ENCODE measurements at regions not wholly inside any gene's neighbourhood (a gene's known extent, or its start where the extent isn't known, plus 50 kb on each side); places are given as distances from the start of the nearest gene placed in this dataset.
A peak's percentile ranks its signal among the peaks of the same experiment; 100 is the strongest.
"Not testable (repeated sequence)": the region's sequence is repeated elsewhere in the genome, so short reads cannot be mapped to it uniquely, and the experiment has no call there.

DNA sequence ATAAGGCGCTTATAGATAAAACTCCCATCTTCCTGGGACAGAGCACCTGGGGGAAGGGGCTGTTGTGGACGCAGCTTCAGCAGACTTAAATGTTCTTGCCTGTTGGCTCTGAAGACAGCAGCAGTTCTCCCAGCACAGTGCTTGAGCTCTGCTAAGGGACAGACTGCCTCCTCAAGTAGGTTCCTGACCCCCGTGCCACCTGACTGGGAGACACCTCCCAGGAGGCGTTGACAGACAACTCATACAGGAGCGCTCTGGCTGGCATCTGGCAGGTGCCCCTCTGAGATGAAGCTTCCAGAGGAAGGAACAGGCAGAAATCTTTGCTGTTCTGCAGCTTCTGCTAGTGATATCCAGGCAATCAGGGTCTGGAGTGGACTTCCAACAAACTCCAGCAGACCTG, 383.1 kb upstream of the EMCN start:
- DNase-seq: not testable (repeated sequence)

DNA sequence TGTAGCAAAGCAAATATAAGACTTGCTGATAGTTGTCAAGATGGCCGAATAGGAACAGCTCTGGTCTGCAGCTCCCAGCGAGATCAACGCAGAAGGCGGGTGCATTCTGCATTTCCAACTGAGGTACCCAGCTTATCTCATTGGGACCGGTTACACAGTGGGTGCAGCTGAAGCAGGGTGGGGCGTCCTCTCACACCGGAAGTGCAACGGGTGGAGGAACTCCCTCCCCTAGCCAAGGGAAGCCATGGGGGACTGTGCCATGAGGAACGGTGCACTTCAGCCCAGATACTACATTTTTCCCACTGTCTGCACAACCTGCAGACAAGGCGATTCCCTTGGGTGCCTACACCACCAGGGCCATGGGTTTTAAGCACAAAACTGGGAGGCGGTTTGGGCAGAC, 382.3 kb upstream of the EMCN start:
- DNase-seq: no peak

DNA sequence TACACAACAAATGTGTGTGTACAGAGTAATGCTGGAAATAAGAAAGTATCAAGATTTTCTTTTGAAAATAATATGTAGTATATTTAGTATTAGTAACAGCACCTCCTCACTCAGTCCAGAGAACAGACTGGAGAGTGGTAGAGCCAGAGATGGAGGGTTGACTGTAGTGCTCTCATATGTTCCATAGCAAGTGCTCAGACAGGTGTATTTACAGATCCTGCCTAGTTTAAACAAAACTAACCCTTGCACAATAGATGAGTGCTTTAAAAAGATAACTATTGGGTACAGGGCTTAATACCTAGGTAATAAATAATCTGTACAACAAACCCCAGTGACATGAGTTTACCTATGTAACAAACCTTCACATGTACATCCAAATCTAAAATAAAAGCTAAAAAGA, 381.0 kb upstream of the EMCN start:
- no peak for DNase-seq

DNA sequence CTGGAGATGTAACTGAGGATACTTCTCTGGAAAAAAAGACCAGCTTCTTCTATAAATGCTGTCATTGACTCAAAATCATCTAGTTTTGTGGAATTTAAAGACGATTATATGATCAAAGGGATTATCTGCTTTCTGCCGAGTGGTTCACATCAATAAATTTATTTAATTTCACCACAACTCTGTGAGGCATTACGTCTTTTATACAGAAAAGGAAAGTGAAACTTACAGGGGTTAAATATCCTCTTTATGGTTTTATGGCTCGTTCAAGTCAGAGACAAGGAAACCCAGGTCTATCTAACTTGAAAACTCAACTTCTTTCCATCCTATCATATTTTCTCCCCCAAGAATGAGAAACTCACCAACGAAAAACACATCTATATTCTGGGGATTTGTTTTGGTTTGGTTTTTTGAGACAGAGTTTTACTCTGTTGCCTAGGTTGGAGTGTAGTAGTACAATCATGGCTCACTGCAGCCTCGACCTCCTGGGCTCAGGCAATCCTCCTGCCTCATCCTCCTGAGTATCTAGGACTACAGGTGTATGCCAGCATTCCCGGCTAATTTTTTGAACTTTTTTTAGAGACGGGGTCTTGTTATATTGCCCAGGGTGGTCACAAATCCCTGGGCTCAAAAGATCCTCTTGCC, 377.9 kb upstream of the EMCN start:
- DNase-seq: no peak

DNA sequence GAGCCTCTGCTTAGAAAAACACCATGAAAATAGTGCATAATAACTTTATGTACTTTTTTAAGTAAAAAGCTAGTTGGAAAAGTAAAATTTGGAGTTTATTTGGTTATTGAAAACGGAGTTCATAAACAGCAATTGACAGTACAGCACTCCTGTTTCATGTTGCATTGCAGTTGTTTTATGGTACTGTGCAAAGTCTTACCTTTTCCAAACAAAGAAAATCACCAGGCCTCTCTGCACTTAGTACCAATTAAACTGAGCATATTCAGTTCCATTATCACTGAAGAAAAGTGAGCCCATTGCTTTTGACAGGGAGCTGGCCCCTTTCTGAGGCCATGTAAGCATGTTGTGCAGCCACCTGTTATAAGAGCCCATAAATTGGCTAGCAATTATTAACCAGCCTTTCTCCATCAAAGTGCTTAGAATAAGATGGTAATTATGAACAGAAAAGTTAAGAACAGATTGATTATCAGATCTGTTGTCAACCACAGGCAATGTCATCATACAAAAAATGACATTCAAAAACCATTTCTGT, 376.6 kb upstream of the EMCN start:
- no peak for DNase-seq

DNA sequence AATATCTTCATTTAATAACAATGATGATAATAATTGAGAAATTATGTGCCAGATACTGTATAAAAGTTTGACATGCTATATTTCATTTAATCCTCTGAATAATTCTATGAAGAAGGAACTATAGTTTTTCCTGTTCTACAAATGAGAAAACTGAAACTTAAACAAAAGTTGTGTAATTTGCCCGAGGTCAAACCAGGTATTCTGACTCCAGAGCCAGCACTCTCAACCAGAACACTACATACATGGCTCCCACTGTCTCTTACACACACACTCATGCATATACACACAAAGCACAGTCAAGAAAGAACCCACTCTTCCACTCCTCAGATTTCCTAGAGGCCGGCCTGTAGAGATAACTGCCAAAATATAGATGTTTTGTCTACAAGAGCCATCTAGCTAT, 374.0 kb upstream of the EMCN start:
- no peak for DNase-seq

DNA sequence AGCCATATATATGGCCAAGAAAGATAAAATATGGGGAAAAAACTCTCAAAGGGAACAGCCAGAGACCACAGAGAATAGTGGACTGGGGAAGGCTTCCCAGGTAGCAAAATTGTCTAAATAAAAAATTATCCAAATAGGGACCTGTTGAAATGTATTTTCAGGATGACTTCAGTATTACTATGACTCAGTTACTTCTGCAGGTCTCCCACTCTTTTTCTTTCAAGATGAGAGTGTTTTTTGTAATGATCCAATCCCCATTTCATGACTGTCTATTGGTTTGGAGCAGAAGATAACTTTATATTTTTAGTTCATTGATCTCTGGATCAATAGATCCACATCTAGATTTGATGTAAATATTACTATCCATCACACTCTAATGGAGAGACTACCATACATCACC, 372.1 kb upstream of the EMCN start:
- DNase-seq: no peak

DNA sequence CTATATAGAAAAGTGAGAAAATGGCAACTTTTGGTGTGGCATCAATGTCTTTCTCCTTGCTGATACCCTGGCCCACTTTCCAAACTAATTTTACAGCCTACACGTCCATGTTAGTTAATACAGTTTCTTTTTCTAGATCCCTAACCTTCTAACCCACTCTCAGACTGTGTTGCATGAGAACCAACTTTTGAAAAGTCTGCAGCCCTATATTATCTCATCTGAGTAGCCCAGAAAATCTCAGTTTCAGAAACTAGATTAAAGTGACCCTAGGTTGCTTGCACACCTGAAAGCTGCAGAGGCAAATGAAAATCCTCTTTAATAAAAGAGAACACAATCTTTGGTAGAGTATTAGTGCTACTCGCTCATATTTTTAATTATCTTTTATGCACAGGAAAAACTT, 371.6 kb upstream of the EMCN start:
- no peak for DNase-seq

DNA sequence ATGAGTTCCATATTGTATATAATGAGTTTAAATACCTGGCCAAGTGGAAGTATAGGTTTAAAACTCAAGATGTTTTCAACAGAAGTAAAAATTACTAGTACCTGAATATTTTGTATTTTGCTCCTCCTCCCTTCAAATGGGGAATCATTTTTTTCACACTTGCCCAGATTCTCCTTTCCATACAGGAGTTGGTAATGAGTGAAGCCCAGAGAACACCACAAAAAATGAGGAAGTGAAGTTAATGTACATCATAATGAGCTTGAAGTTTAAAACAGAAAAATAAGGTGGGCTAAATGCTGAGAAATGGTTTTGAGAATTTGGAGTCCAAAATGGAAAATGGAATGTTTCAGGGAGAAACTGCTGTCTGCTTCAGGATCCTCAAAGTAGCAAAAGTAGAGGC, 364.8 kb upstream of the EMCN start:
- no peak for DNase-seq

DNA sequence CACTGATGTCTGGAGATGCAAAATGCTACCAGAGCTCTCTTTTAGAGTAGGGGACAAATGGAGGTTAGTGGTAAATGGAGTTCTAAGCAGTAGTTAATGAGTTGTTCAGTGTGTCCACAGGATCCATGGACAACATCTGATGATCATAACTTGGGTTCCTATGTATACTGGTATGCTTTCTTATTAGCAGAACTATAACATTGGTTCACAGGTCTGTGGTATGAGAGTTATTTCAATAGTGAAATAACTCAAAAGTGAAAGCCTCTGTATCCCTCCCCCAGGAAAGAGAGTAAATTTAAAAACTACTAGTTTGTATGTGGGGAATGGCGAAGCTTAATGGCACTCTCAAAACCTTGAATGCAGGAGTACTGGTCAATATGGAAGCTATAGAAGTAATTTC, 363.5 kb upstream of the EMCN start:
- no peak for DNase-seq

DNA sequence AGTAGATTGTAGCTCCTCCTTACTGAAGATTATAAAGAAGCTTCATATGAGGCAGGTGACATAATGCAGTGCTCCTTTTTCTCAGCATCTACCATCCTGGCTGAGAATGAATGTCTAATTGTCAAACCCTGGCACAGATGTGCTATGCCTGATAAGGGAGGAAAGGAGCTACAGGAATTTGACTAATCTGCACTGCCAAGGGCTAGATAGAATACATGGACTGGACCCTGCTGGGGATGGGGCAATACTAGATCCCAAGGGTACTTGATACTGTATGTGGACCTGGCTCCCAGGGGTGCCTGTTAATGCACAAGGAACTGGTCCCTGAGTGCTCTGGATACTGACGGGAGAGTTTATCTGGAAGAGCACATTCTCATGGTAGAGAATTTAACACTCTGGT, 362.2 kb upstream of the EMCN start:
- no peak for DNase-seq

DNA sequence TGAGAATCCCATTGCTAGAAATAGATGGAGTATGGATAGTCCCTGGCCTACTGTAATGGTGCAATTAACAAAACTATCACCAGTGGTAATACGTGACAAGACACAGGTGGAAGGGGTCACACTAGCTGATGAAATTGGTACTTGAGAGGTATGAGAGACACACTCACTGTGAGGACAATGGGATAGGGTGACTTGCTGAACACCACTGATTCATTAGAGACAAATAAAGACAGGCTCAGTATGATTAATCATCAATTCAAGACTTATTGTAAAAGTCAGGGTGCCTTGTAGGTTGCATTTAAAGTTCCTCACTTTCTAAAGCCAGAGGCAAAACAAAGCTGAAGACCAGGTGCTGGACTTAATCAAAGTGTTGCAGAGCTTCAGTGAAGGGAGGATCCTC, 361.6 kb upstream of the EMCN start:
- DNase-seq: no peak

DNA sequence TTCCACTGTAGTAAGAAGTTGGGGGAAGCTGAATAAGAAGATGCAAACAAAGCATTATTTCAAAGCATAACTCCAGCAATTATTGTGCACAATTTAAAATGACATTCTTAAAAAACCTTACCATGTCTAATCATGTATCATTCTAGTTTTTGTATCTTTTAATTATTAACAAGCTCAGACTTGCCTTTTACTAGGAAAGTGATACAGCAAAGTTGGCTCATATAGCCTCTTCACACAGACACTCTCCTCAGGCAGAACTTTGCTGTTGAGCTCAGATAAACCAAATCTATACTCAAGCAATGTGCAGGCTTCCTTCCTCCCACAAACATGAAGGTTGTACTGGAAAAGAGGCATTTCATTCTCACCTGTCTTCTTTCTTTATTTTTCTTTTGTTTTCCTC, 358.7 kb upstream of the EMCN start:
- DNase-seq: no peak

DNA sequence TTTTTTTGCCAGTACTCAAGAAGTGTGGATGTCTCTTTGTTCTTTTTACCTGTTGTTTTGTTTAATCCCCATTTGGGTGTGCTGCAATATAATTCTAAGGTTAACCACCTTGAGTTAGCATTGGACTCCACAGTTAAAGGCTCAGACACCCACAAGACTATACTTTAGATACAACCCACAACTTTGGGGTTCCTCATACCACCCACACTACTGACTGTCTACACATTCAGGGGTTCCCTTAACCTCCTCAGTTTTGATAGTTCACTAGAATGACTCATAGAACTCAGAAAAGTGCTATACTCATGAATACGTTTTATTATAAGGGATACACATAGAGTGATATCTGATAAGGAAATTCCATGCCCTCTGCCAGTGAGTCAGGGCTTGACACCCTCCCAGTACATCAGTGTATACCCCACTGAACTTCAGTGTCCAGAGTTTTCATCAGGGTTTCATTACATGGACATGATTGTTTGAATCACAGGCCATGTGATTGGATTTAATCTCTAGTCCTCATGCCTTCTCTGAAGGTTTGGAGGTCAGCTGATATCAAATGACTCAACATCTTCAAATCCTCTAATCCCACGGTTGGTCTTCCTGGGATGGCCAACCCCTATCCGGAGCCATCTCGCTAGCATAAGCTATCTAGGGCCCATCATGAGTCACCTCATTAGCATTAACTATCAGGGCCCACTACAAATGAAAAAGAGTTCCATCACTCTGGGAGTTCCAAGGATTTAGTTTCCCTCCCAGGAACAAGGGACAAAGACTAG, 357.7 kb upstream of the EMCN start:
- no peak for DNase-seq

DNA sequence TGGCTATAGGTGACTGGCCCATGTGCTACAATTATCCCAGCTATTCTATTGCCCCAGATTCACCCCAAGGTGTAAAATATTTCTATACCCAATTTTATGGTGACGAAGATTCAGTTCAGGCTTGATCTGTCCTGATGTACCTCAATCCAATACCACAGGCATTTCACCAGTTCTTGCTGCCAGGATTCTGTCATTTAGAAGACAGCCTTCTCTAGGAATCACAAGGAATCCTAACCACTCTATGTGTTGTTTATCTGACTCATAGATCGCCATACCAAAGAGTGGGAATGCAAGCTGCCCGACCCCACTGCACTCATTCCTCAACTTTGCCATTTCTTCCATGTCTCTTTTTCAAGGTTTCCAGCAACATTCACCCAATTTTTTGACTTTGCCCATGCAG, 355.0 kb upstream of the EMCN start:
- DNase-seq: peak; percentile 15

DNA sequence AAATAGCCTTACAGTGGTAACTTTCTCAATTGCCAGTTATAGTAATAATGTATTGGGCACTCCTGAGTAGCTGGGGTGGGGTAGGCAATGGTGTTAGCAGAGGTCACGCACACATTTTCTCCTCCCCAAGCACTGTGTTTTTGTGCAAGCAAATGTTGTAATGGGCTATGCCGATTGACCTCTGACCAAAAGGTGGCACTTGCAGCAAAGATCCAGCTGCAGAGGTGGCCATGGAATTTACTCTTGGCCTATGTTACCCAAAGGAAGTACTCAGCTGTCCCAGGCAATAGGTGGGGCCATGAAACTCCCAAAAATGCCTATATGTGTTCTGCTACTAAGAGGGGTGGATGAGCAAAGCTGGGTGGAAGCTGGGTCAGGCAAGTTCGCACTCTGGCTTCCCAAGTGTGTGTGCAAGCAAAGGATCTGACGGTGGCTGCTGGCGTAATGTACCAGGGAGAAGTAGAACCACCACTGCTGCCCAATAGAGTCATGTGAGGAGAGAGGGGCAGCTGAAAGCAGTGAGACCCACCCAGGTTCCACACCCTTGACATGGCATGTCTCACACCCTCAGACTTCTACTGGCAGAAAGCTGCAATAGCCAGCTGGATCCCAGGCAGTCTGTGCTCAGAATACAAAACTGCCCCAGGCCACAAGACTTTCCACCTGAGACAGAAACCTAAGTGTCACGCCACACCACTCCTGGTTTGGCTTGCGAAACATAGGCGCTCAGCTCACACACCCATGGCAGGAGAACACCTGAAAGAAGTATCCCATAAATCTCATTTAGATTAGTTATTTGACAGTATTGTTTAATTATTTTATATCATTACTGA, 353.3 kb upstream of the EMCN start:
- no peak for DNase-seq

DNA sequence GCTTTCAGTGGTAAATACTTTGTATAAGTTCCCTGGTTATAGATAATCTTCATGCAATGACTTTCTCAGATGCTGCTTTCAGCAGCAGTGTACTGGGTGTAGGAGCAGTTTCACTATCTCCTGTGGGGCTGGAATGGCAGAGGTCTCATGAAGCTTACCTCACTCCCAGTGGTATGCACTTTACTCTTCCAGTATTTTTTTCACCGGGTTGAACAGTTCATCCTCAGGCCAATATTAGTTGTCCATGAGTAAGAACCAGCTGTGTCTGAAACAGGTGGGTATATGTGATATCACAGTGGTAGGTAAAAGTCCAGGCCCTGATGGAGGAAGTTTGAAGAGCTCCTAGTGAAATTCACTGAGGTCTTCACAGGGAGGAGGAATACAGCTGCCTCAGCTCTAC, 351.5 kb upstream of the EMCN start:
- DNase-seq: no peak

DNA sequence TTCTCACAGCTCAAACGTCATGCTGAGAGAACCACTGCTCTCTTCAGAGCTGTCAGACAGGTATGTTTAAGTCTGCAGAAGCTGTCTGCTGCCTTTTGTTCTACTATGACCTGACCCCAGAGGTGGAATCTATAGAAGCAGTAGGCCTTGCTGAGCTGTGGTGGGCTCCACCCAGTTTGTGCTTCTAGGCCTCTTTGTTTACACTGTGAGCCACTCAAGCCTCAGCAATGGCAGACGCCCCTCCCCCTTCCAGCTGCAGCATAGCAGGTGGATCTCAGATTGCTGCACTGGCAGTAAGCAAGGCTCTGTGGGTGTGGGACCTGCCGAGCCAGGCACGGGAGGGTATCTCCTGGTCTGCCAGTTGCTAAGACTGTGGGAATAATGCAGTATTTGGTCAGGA, 350.5 kb upstream of the EMCN start:
- DNase-seq: not testable (repeated sequence)

DNA sequence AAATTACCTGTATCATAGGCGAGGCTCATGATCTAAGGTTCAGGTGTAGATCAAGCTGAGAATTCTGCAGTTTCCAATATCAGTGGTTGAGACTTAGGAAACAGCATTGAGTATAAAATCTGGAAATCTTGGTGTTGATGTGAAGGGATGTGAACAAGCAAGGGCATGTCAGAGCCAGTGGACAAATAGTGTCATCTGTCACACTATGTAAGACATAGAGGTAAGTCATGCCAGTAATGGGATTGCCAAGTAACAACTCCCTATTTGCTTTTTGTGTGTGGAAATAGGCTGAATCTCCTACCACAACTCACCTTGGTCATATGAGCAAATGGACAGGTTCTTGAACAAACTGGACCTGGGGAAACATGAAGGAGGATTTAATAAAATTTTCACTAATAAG, 334.5 kb upstream of the EMCN start:
- DNase-seq: no peak

DNA sequence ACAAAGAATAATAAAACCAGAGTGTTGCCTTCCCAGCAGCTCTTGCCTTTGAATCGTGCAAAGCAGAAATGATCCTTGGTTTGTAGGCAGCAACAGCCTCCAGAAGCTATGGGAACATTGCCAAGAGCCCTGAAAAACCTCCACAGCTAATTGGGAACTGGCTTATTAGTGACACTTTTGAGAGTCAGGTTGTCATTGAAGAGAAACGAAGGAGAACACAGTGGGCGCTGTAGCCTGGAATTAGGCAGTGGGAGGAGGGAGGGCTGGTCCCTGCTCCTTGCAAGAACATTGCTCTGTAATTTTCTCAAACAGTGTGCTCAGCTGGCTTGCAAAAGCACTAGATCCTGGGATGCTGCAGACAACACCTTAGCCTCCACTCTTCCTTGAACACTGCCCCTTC, 331.5 kb upstream of the EMCN start:
- DNase-seq: no peak

DNA sequence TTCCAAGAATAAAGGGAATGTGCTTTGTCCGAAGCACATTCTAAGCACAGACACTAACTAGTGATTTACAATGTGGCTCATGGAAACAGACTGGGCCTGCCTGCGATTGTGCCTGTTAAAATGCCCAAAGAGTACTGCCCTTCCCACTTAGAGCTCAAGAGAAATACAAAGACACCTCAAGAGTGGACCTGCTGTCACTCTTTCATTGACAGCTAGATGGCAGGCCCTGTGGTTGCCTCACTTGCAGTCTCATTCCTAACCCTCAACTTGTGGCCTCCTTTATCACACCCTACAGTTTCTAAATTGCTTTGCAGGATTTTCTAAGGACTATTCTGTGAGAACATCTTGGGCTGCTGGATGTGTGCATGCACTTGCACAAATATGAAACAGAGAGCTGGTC, 331.0 kb upstream of the EMCN start:
- no peak for DNase-seq

DNA sequence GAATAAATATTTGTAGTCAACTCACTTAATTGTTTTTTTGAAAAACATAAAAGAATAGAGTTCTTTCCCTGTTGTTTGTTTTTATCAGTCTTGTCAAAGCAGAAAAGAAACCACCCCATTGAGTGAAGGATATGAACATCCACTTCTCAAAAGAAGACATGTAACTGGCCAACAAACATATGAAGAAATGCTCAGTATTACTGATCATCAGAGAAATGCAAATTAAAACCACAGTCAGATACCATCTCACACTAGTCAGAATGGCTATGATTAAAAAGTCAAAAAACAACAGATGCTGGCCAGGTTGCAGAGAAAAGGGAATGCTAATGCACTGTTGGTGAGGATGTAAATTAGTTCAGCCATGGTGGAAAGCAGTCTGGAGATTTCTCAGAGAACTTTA, 326.1 kb upstream of the EMCN start:
- DNase-seq: no peak

DNA sequence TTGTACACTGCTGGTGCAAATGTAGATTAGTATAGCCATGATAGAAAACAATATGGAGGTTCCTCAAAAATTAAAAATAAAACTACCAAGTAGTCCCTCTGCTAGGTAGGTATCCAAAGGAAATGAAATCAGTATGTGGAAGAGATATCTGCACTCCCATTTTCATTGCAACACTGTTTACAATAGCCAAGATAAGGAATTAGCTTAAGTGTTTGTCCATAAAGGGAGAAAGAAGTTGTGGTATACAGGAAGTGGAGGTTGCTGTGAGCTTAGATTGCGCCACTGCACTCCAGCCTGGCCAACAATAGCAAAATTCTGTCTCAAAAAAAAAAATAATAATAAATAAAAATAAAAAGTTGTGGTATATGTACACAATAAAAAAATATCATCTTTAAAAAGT, 325.0 kb upstream of the EMCN start:
- DNase-seq: no peak

DNA sequence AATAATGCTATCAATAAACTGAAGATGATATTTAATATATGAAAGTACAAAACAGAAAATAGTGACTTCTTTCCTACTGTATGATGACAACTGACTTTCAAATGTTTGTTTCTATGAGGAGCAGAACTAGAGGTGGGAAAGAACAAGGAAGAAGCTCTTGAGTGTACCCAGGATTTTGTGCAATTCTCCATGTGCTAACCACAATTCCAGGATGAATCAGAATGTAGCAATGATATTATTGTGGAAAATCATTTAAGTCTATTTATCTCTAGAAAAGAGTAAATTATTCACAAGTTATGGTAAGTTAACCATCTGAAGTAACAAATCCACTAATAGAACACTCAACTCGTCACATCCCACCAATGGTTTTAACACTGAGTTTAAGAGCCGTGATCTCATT, 324.1 kb upstream of the EMCN start:
- DNase-seq: no peak
